GM06990 (cell line): ENCODE measurements at regions not wholly inside any gene's neighbourhood (a gene's known extent, or its start where the extent isn't known, plus 50 kb on each side); places are given as distances from the start of the nearest gene placed in this dataset.

ENCODE experiments used
- DNase-seq: peaks from one replicate; pipeline ENCODE4 v3.0.0-alpha.2; 2011; ENCODE audit not compliant: insufficient read length; ENCODE audit errors: extremely low read depth
- H3K27me3 ChIP-seq: replicated peaks from 2 replicates; pipeline ENCODE4 v1.6.0; 2011; ENCODE audit warnings: low read length; ENCODE audit not compliant: control insufficient read depth, insufficient read depth
- H3K36me3 ChIP-seq: 2 replicates; pipeline ENCODE4 v1.5.1; 2011; ENCODE audit warnings: low read length; ENCODE audit not compliant: control insufficient read depth, insufficient read depth
- H3K4me3 ChIP-seq: replicated peaks from 2 replicates; pipeline ENCODE4 v1.5.1; 2011; ENCODE audit warnings: low read depth, mild to moderate bottlenecking, control low read depth, low read length
- CTCF ChIP-seq: IDR thresholded peaks from 2 replicates; pipeline ENCODE4 v1.5.1; 2011; ENCODE audit warnings: low read length, control low read depth, mild to moderate bottlenecking, inconsistent platforms; ENCODE audit not compliant: insufficient read depth, poor library complexity, severe bottlenecking

- Histone ChIP-seq H3K27me3 (no peaks in the 10 kb centered on the region; the same call in none of the 2 replicates), H3K4me3 (no peak overlapping the region), H3K36me3 (no peaks in the 10 kb centered on the region)
- no peak for TF ChIP-seq CTCF
- no peak for DNase-seq
Observed at GRCh38 chr11:15840966-15841365, 515.4 kb downstream of the SOX6 start.

DNA sequence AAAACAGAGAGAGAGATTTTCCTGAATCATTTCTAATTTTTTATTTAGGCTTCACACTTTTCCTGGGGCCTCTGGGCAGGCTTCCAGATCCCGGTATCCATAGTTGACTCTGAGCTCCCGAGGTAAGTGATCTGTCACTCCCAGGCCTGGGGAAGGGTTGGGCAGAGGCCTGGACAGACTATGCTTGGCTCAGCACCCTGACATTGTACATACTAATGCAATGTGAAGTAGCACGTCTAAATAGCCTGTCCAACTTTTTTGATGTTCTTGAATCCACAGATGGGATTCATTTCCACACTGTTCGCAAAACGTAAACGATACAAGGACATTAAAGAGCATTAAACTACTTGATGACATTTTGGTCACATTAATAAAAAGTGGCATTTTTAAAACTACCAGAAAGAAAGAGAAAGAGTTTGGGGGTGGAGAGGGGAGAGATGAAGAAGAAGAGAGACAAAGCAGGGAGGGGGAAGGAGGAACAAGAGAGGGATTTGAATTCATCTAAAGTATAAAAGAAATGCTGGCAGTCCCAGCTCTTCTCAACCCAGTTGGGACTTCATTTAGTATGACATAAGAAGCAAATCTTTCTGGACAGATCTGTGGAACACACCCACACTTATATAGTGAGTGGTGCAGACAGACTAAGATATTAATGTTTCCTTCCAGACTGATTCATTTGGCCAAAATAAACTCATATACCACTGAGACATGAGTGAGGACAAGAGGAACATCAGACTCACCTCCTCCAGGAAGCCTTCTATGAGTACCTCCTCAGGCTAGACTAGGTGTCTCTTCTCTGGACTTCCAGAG is 514.2 kb downstream of the SOX6 start:
- no peak for TF ChIP-seq CTCF
- no peaks in the 10 kb centered on the region for H3K36me3 ChIP-seq
- H3K27me3 ChIP-seq: no peaks in the 10 kb centered on the region; the same call in none of the 2 replicates
- no peak for DNase-seq
- H3K4me3 ChIP-seq: no peak overlapping the region

GRCh38 chr11:15843309-15843872 is 513.0 kb downstream of the SOX6 start:
- Histone ChIP-seq H3K27me3 (no peaks in the 10 kb centered on the region; the same call in none of the 2 replicates), H3K36me3 (no peaks in the 10 kb centered on the region), H3K4me3 (no peak overlapping the region)
- no peak for TF ChIP-seq CTCF
- no peak for DNase-seq

DNA sequence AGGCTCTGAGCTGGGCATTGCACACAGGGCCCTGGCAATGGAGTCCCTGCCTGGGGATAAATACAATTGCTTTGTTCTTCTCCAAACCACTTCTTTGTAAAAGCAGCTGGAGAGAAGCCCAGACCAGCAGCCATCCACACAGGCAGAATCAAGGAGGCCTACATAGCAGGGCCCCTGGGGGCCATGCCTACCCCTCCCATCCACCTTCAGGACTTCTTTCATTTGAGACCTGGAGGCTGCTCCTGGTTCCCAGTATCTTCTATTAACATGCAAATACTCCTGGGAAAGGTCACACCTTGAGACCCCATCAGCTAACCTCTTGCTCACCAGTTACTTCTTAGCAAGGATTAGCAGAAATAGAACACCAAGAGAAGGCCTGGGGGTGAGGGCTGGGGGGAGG is 511.1 kb downstream of the SOX6 start:
- no peak overlapping the region for H3K4me3 ChIP-seq
- DNase-seq: no peak

GRCh38 chr11:15848631-15849168 is 507.6 kb downstream of the SOX6 start:
- no peaks in the 10 kb centered on the region for H3K27me3 ChIP-seq
- no peak for TF ChIP-seq CTCF
- no peak for DNase-seq
- no peak overlapping the region for H3K4me3 ChIP-seq
- H3K36me3 ChIP-seq: no peaks in the 10 kb centered on the region

More for the DNA sequence above, 511.1 kb downstream of the SOX6 start:
- H3K36me3 ChIP-seq: no peaks in the 10 kb centered on the region
- H3K27me3 ChIP-seq: no peaks in the 10 kb centered on the region; the same call in 1 of the 2 replicates
- no peak for TF ChIP-seq CTCF
